HepG2 (cell line): ENCODE measurements at regions not wholly inside any gene's neighbourhood (a gene's known extent, or its start where the extent isn't known, plus 50 kb on each side); places are given as distances from the start of the nearest gene placed in this dataset.

Experiments used
- DDIT3 ChIP-seq: sonication (generic); formaldehyde crosslinking; IDR thresholded peaks from 2 replicates; pipeline ENCODE4 v1.4.0; 2020; ENCODE audit warnings: mild to moderate bottlenecking, missing genetic modification reagents
- HNF1A ChIP-seq, 2 experiments: sonication (generic) in 1 of 2; formaldehyde crosslinking in 1 of 2; IDR thresholded peaks; 2 replicates each; pipeline versions ENCODE4 v1.4.0 to v1.6.1; 2016 to 2020; ENCODE audit warnings: borderline replicate concordance in 1 of 2, low read depth in 1 of 2, mild to moderate bottlenecking in 1 of 2, missing genetic modification reagents in 1 of 2
- HOXA5 ChIP-seq: sonication (generic); formaldehyde crosslinking; IDR thresholded peaks from 2 replicates; pipeline ENCODE4 v1.4.0; 2020; ENCODE audit warnings: missing genetic modification reagents
- JUN ChIP-seq: sonication (generic); formaldehyde crosslinking; IDR thresholded peaks from 2 replicates; pipeline ENCODE4 v1.4.0; 2020; ENCODE audit warnings: mild to moderate bottlenecking, missing genetic modification reagents
- KLF9 ChIP-seq: IDR thresholded peaks from 2 replicates; pipeline ENCODE4 v1.6.1; 2016; ENCODE audit warnings: low read depth
- KMT2A ChIP-seq: sonication (generic); formaldehyde crosslinking; IDR thresholded peaks from 2 replicates; pipeline ENCODE4 v1.4.0; 2020; ENCODE audit warnings: missing genetic modification reagents
- MAF1 ChIP-seq: sonication (generic); formaldehyde crosslinking; IDR thresholded peaks from 2 replicates; pipeline ENCODE4 v1.5.0; 2020; ENCODE audit warnings: missing genetic modification reagents, borderline replicate concordance
- MBNL3 ChIP-seq: fragments of 250-450 bp; sonication (Bioruptor Pico); conservative IDR thresholded peaks from 2 replicates; pipeline ENCODE4 v1.8.0; 2022; ENCODE audit warnings: mild to moderate bottlenecking, inconsistent platforms
- RARG ChIP-seq: sonication (generic); formaldehyde crosslinking; IDR thresholded peaks from 2 replicates; pipeline ENCODE4 v1.4.0; 2020; ENCODE audit warnings: low read depth, mild to moderate bottlenecking, missing genetic modification reagents
- RFX1 ChIP-seq: fragments of 450-650 bp; IDR thresholded peaks from 2 replicates; pipeline ENCODE4 v1.6.1; 2017
- SMC3 ChIP-seq: IDR thresholded peaks from 2 replicates; pipeline ENCODE4 v1.6.1; 2011; ENCODE audit warnings: low read length, improper control_type of control experiment
- SP2 ChIP-seq: sonication (generic); formaldehyde crosslinking; IDR thresholded peaks from 2 replicates; pipeline ENCODE4 v1.5.1; 2020; ENCODE audit warnings: mild to moderate bottlenecking, missing genetic modification reagents
- TFE3 ChIP-seq: IDR thresholded peaks from 2 replicates; pipeline ENCODE4 v1.6.1; 2016
- U2AF1 ChIP-seq: fragments of 200-400 bp; formaldehyde crosslinking; optimal IDR thresholded peaks from 2 replicates; pipeline ENCODE3; 2017; ENCODE audit warnings: mild to moderate bottlenecking, low read depth, low read length
- ZBTB33 ChIP-seq: sonication (generic); formaldehyde crosslinking; IDR thresholded peaks from 2 replicates; pipeline ENCODE4 v1.4.0; 2020; ENCODE audit warnings: missing genetic modification reagents
- ZNF232 ChIP-seq: sonication (generic); formaldehyde crosslinking; IDR thresholded peaks from 2 replicates; pipeline ENCODE4 v1.4.0; 2020; ENCODE audit warnings: missing genetic modification reagents, borderline replicate concordance
- ZNF24 ChIP-seq: fragments of 450-650 bp; IDR thresholded peaks from 2 replicates; pipeline ENCODE4 v1.6.1; 2017; ENCODE audit warnings: antibody characterized with exemption, mild to moderate bottlenecking
- ZNF280B ChIP-seq: sonication (generic); formaldehyde crosslinking; IDR thresholded peaks from 2 replicates; pipeline ENCODE4 v1.5.0; 2020; ENCODE audit warnings: missing genetic modification reagents, mild to moderate bottlenecking, borderline replicate concordance
- ZNF513 ChIP-seq: sonication (generic); formaldehyde crosslinking; conservative IDR thresholded peaks from 2 replicates; pipeline ENCODE4 v1.5.0; 2020; ENCODE audit warnings: missing genetic modification reagents

GRCh38 chr2:179344280-179344964 is 79.8 kb upstream of the SESTD1 start (continued):
- TF ChIP-seq ZNF513 (CRISPR knock-in tag) (no peak), SMC3 (no peak), U2AF1 (no peak), ZNF232 (CRISPR knock-in tag) (no peak), DDIT3 (CRISPR knock-in tag) (0 out of 2 replicates have a peak, but pooled peaks have one; percentile 9), MBNL3 (CRISPR knock-in tag) (no peak), RFX1 (no peak), MAF1 (CRISPR knock-in tag) (no peak), TFE3 (CRISPR knock-in tag) (no peak), HNF1A (IDR thresholded peaks at IDR 0.05; ENCODE audit: low read depth) (no peak), HNF1A (CRISPR knock-in tag; IDR thresholded peaks at IDR 0.05; ENCODE audit: borderline replicate concordance) (peak; percentile 28; the same call in 1 of the 2 replicates), JUN (CRISPR knock-in tag) (no peak), ZBTB33 (CRISPR knock-in tag) (no peak), KLF9 (CRISPR knock-in tag) (no peak), ZNF24 (peak; percentile 72; the same call in 1 of the 2 replicates), KMT2A (CRISPR knock-in tag) (no peak; the same call in 1 of the 2 replicates), HOXA5 (peak; percentile 63), SP2 (no peak), ZNF280B (no peak), RARG (no peak)
